H1 (cell line): ENCODE measurements at regions not wholly inside any gene's neighbourhood (a gene's known extent, or its start where the extent isn't known, plus 50 kb on each side); places are given as distances from the start of the nearest gene placed in this dataset.

Experiments used
- EZH2 ChIP-seq: fragments of 200-600 bp; sonication (generic); IDR thresholded peaks from 2 replicates; pipeline ENCODE4 v1.7.1; 2012; ENCODE audit warnings: low read depth, mild to moderate bottlenecking, moderate library complexity, low read length, inconsistent platforms; ENCODE audit not compliant: severe bottlenecking
- HDAC6 ChIP-seq: IDR thresholded peaks from one replicate; pipeline ENCODE4 v1.7.1; 2012; ENCODE audit warnings: low read depth, mild to moderate bottlenecking, inconsistent platforms, low read length, moderate library complexity
- JUN ChIP-seq: IDR thresholded peaks from 2 replicates; pipeline ENCODE4 v1.6.1; 2011; ENCODE audit warnings: low read depth, mild to moderate bottlenecking, improper control_type of control experiment, low read length
- RAD21 ChIP-seq, 2 experiments: IDR thresholded peaks in 1 of 2; conservative IDR thresholded peaks in 1 of 2; 2 replicates each; pipeline ENCODE4 v1.6.1; 2011; ENCODE audit warnings: low read depth in 2 of 2, low read length in 2 of 2, improper control_type of control experiment in 1 of 2, inconsistent platforms in 1 of 2, mild to moderate bottlenecking in 1 of 2, moderate library complexity in 1 of 2
- RFX5 ChIP-seq: IDR thresholded peaks from 2 replicates; pipeline ENCODE4 v1.6.1; 2011; ENCODE audit warnings: low read depth, low read length, improper control_type of control experiment, borderline replicate concordance
- SRF ChIP-seq: IDR thresholded peaks from 2 replicates; pipeline ENCODE4 v1.6.1; 2011; ENCODE audit warnings: mild to moderate bottlenecking, low read depth, low read length, moderate library complexity
- TEAD4 ChIP-seq: IDR thresholded peaks from 2 replicates; pipeline ENCODE4 v1.6.1; 2012; ENCODE audit warnings: low read depth, low read length, inconsistent platforms, mixed read lengths
- ZNF274 ChIP-seq: IDR thresholded peaks from 2 replicates; pipeline ENCODE4 v1.7.0; 2012; ENCODE audit warnings: low read length, borderline replicate concordance; ENCODE audit errors: extremely low read depth
- TF ChIP-seq, protein P1 (sequence below), 3 experiments: IDR thresholded peaks; 1 replicate in 2 of 3; 2 replicates in 1 of 3; pipeline versions ENCODE4 v1.5.1 to v1.6.1; 2011; ENCODE audit warnings: low read length in 3 of 3, mild to moderate bottlenecking in 3 of 3, inconsistent platforms in 2 of 3, low read depth in 1 of 3, moderate library complexity in 1 of 3; ENCODE audit not compliant: insufficient read depth in 1 of 3; ENCODE audit errors: control extremely low read depth in 1 of 3
- TF ChIP-seq, protein P2 (sequence below): IDR thresholded peaks from 2 replicates; pipeline ENCODE4 v1.6.1; 2011; ENCODE audit warnings: low read depth, mild to moderate bottlenecking, low read length; ENCODE audit not compliant: insufficient read depth
- TF ChIP-seq, protein P3 (sequence below): IDR thresholded peaks from 2 replicates; pipeline ENCODE4 v1.6.1; 2011; ENCODE audit warnings: low read length, improper control_type of control experiment

DNA sequence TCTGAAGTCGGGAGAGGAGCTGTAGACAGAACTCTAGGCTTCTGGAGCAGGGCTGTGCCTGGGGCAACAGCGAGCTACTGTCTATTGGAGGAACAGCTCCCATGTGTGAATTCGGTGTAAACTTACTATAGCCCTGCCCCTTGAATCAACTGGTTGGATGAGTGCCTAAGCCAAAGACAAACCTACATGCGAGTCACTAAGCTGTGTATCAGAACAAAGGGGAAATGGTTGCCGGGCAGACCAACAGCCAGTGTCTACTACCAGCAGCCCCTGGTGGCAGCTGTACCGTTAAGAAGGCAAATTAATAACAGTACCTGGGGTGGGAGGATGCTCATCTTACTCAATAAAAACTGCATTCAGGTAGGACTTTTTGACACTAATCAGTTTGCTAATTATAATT, 343.6 kb downstream of the ACTR3B start:
- TF ChIP-seq EZH2 (no peak), RFX5 (peak; percentile 86), JUN (no peak), ZNF274 (no peak), TEAD4 (no peak), HDAC6 (no peak), SRF (no peak), RAD21 (IDR thresholded peaks at IDR 0.05 in 1 of 2, conservative IDR thresholded peaks at IDR 0.05 in 1 of 2; ENCODE audit: low read depth in 2 of 2, low read length in 2 of 2) (peak in 1 of 2 experiments; percentile 21; a peak in 1 of 4 replicates)
- TF ChIP-seq, protein P1, sequence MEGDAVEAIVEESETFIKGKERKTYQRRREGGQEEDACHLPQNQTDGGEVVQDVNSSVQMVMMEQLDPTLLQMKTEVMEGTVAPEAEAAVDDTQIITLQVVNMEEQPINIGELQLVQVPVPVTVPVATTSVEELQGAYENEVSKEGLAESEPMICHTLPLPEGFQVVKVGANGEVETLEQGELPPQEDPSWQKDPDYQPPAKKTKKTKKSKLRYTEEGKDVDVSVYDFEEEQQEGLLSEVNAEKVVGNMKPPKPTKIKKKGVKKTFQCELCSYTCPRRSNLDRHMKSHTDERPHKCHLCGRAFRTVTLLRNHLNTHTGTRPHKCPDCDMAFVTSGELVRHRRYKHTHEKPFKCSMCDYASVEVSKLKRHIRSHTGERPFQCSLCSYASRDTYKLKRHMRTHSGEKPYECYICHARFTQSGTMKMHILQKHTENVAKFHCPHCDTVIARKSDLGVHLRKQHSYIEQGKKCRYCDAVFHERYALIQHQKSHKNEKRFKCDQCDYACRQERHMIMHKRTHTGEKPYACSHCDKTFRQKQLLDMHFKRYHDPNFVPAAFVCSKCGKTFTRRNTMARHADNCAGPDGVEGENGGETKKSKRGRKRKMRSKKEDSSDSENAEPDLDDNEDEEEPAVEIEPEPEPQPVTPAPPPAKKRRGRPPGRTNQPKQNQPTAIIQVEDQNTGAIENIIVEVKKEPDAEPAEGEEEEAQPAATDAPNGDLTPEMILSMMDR (IDR thresholded peaks at IDR 0.05; ENCODE audit: control extremely low read depth in 1 of 3, insufficient read depth in 1 of 3, low read depth in 1 of 3, low read length in 3 of 3) = peak in 1 of 3 experiments; percentile 11; a peak in 1 of 4 replicates
- TF ChIP-seq, protein P2, sequence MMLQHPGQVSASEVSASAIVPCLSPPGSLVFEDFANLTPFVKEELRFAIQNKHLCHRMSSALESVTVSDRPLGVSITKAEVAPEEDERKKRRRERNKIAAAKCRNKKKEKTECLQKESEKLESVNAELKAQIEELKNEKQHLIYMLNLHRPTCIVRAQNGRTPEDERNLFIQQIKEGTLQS = no peak
- TF ChIP-seq, protein P3, sequence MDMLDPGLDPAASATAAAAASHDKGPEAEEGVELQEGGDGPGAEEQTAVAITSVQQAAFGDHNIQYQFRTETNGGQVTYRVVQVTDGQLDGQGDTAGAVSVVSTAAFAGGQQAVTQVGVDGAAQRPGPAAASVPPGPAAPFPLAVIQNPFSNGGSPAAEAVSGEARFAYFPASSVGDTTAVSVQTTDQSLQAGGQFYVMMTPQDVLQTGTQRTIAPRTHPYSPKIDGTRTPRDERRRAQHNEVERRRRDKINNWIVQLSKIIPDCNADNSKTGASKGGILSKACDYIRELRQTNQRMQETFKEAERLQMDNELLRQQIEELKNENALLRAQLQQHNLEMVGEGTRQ = no peak
